Body of pancreas (tissue), 4 donors: ENCODE measurements at regions not wholly inside any gene's neighbourhood (a gene's known extent, or its start where the extent isn't known, plus 50 kb on each side); places are given as distances from the start of the nearest gene placed in this dataset.

Source experiments
- ATAC-seq: fragments of 150-250 bp; one replicate; pipeline ENCODE4 v1.9.1; 2016
- DNase-seq, 4 donors: peaks; one replicate each; pipeline ENCODE4 v3.0.0-alpha.2; 2019
- H3K27ac ChIP-seq, 4 donors: fragments of 200-600 bp; sonication (generic); 1 replicate in 3 of 4; 2 replicates in 1 of 4; pipeline versions ENCODE4 v1.5.1 to v1.6.1; 2016 to 2019; ENCODE audit warnings: mild to moderate bottlenecking in 1 of 4, mixed read lengths in 1 of 4, moderate library complexity in 1 of 4
- H3K27me3 ChIP-seq, 2 donors: fragments of 200-600 bp; sonication (generic); one replicate each; pipeline ENCODE4 v1.6.0; 2016; ENCODE audit warnings: mild to moderate bottlenecking in 1 of 2
- H3K36me3 ChIP-seq, 2 donors: fragments of 200-600 bp; sonication (generic); replicated peaks in 1 of 2; 2 replicates each; pipeline ENCODE4 v1.5.1; 2016; ENCODE audit warnings: low read depth in 2 of 2; ENCODE audit not compliant: insufficient read depth in 1 of 2
- H3K4me1 ChIP-seq: fragments of 200-600 bp; sonication (generic); one replicate; pipeline ENCODE4 v1.6.0; 2016
- H3K4me3 ChIP-seq, 2 donors: fragments of 200-600 bp; sonication (generic); 1 replicate in 1 of 2; 2 replicates in 1 of 2; pipeline ENCODE4 v1.5.1; 2016 to 2019
- H3K9me3 ChIP-seq, 3 donors: fragments of 200-600 bp; sonication (generic); 1 replicate in 2 of 3; 2 replicates in 1 of 3; pipeline ENCODE4 v1.5.1; 2016
- POLR2A ChIP-seq, 3 donors: fragments of 450-650 bp; IDR thresholded peaks; one replicate each; pipeline ENCODE4 v1.6.1; 2016; ENCODE audit warnings: antibody characterized with exemption in 3 of 3, mild to moderate bottlenecking in 2 of 3
- WGBS, 2 donors: methylation state at CpG; one replicate each; pipeline ENCODE4 v1.1.5; 2017; 5-methylcytosine and 5-hydroxymethylcytosine counted together
- intact Hi-C: fragments of 100-400 bp; cut with DNase I; formaldehyde crosslinking; loops from one replicate; pipeline ENCODE4 v1.15.1; 2023
- TF ChIP-seq, protein P1 (sequence below), 7 experiments: fragments of 450-650 bp in 4 of 7; fragments of 200-600 bp in 3 of 7; sonication (generic) in 3 of 7; IDR thresholded peaks; one replicate each; pipeline ENCODE4 v1.5.1; 2016 to 2019; ENCODE audit warnings: antibody characterized with exemption in 7 of 7

DNA sequence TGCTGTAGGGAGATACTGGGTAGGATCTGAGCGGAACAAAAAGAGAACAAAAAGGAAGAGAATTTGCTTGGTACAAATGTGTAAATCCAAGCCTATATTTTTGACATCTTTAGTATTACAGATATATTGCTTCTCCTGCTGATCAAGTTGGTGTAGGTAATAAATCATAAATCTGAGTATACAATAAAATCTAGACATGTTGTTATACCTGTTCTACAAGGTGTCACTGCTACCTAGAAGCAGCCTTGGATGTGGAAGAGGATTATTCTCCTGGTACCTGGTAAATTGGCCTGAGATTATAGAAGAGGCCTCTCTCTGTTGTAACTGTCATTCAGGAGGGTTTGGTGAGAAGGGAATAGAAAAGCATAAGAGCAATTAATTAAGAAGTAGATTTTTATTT lies 89.9 kb upstream of the LSM8 start:
- TF ChIP-seq, protein P1, sequence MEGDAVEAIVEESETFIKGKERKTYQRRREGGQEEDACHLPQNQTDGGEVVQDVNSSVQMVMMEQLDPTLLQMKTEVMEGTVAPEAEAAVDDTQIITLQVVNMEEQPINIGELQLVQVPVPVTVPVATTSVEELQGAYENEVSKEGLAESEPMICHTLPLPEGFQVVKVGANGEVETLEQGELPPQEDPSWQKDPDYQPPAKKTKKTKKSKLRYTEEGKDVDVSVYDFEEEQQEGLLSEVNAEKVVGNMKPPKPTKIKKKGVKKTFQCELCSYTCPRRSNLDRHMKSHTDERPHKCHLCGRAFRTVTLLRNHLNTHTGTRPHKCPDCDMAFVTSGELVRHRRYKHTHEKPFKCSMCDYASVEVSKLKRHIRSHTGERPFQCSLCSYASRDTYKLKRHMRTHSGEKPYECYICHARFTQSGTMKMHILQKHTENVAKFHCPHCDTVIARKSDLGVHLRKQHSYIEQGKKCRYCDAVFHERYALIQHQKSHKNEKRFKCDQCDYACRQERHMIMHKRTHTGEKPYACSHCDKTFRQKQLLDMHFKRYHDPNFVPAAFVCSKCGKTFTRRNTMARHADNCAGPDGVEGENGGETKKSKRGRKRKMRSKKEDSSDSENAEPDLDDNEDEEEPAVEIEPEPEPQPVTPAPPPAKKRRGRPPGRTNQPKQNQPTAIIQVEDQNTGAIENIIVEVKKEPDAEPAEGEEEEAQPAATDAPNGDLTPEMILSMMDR (IDR thresholded peaks at IDR 0.05): no peak
- no peak for TF ChIP-seq POLR2A (IDR thresholded peaks at IDR 0.05)
- Histone ChIP-seq H3K9me3 (no peaks in the 10 kb centered on the region), H3K27ac (no peak overlapping the region), H3K27me3 (no peaks in the 10 kb centered on the region), H3K36me3 (no peaks in the 10 kb centered on the region), H3K4me1 (no peaks in the 10 kb centered on the region), H3K4me3 (no peak overlapping the region)
- 78 to 100% methylated on average over 1 of the region's 1 CpG for WGBS, 2 donors
- intact Hi-C loops: no loop called here
- ATAC-seq (no peak), DNase-seq (no peak)

DNA sequence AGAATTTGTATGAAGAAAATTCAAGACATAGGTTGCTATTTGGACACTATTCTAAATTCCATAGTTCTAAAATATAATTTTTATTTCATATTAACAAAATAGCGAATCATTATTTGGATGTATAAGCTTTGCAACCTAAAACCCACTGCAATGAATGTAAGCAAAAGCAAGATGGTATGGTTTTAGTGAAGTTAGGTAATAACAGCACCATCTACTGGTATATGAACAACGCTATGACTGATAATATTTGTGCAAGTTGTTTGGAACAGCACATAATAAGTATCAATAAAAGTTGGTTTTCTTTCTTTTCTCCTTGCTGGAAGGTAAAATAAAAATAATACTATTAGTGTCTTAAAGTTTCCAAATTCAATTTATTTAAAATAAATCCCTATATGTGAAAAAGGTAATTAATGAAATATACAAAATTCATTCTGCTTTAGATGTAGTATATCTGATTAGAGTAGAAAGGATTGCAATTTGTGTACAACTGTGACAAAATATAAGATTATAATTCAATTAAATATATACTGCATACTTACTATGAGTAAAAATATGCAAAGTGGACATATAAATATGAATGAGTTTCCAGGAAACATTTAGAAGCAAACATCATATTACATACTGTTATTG lies 79.0 kb upstream of the LSM8 start:
- Histone ChIP-seq H3K4me1 (no peaks in the 10 kb centered on the region), H3K27ac (no peak overlapping the region), H3K4me3 (no peak overlapping the region), H3K27me3 (no peaks in the 10 kb centered on the region), H3K36me3 (no peaks in the 10 kb centered on the region), H3K9me3 (no peaks in the 10 kb centered on the region)
- intact Hi-C loops: no loop called here
- DNase-seq (no peak), ATAC-seq (peak; percentile 48)
- TF ChIP-seq, protein P1 (IDR thresholded peaks at IDR 0.05): peak; percentile 15 to 58 (median 51)
- TF ChIP-seq POLR2A (IDR thresholded peaks at IDR 0.05): no peak
- WGBS, 2 donors: 3% methylated on average over 2 of the region's 2 CpGs

DNA sequence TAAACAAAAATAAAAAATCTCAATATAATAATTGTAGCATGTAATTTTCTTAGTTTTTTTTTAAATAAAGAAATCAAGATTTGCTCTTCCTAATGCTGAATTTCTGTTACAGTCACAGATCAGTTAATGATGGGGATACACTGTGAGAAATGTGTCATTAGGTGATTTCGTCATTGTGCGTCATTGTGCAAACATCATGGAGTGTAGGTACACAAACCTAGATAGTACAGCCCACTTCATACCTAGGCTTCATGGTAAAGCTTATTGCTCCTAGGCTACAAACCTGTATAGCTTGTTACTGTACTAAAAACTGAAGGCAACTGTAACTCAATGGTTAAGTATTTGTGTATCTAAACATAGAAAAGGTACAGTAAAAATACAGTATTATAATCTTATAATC lies 74.4 kb upstream of the LSM8 start:
- Histone ChIP-seq H3K4me3 (no peak overlapping the region), H3K9me3 (peaks cover 0 to 6% (median 0%) of the 10 kb centered on the region in 3 donors), H3K27ac (no peak overlapping the region), H3K27me3 (no peaks in the 10 kb centered on the region), H3K4me1 (no peaks in the 10 kb centered on the region), H3K36me3 (no peaks in the 10 kb centered on the region)
- TF ChIP-seq, protein P1 (IDR thresholded peaks at IDR 0.05): no peak
- TF ChIP-seq POLR2A (IDR thresholded peaks at IDR 0.05): no peak
- ATAC-seq (peak; percentile 77), DNase-seq (peak in 2 of 4 donors; percentile 22 to 63)
- intact Hi-C loops: no loop called here
- 33 to 36% methylated on average over 2 of the region's 2 CpGs for WGBS, 2 donors

DNA sequence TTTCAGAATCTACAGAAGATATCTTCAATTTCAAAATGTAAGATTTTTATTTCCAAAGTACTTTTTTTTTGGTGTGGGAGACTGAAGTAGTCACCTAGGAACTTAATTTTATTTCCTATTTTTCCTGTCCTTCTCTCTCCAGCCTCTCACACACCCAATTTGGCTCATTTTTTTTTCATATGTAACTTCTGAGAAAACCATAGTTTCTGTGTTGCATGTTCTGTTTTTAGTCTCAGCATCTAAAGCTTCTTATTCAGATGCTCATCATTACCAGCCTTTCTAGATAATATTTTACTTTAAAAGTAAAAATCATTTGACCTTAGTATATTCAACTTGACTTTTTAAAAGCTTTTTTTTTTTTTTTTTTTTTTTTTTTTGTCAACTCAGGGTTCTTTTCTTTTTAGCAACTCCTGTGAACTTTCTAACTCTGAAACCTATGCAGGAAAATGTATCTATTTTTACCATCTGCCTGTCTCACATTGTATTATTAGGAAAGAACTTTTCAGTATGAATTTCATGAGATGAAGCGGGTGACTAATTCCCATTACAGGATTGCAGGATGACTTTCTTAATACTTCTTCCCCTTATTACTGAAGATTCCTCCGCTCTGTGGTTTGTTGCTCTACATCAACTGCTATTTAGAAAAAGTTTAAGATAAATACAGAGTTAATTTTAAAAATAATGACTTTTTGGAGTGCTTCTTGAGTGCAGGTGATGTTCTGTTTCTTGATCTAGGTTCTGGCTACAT lies 73.6 kb upstream of the LSM8 start:
- no peak overlapping the region for H3K4me3 ChIP-seq
- TF ChIP-seq, protein P1 (IDR thresholded peaks at IDR 0.05): no peak
- TF ChIP-seq POLR2A (IDR thresholded peaks at IDR 0.05): no peak
- H3K27ac ChIP-seq: no peak overlapping the region
- intact Hi-C loops: no loop called here
- no peaks in the 10 kb centered on the region for H3K4me1 ChIP-seq
- H3K36me3 ChIP-seq: no peaks in the 10 kb centered on the region
- DNase-seq (no peak), ATAC-seq (no peak)
- WGBS, 2 donors: 88 to 90% methylated on average over 2 of the region's 2 CpGs
- no peaks in the 10 kb centered on the region for H3K27me3 ChIP-seq
- peaks cover 0 to 6% (median 0%) of the 10 kb centered on the region in 3 donors for H3K9me3 ChIP-seq
